Activated naive CD4-positive, alpha-beta T cell treated with anti-CD3 and anti-CD28 coated beads, Interleukin-2, amount 50 U/mL, for 24 hours (primary cell): ENCODE measurements at regions not wholly inside any gene's neighbourhood (a gene's known extent, or its start where the extent isn't known, plus 50 kb on each side); places are given as distances from the start of the nearest gene placed in this dataset.
"Not testable (repeated sequence)": the region's sequence is repeated elsewhere in the genome, so short reads cannot be mapped to it uniquely, and the experiment has no call there.

Source experiments
- H3K27ac Mint-ChIP-seq: one replicate; pipeline ENCODE4 v1.8.0; 2021; ENCODE audit warnings: mild to moderate bottlenecking, mixed read lengths
- H3K27me3 Mint-ChIP-seq: one replicate; pipeline ENCODE4 v1.8.0; 2021; ENCODE audit warnings: mixed read lengths
- H3K36me3 Mint-ChIP-seq: one replicate; pipeline ENCODE4 v1.8.0; 2021; ENCODE audit warnings: mixed read lengths
- H3K4me1 Mint-ChIP-seq: one replicate; pipeline ENCODE4 v1.8.0; 2021; ENCODE audit warnings: mixed read lengths
- H3K4me3 Mint-ChIP-seq: one replicate; pipeline ENCODE4 v1.8.0; 2021; ENCODE audit warnings: mild to moderate bottlenecking, mixed read lengths
- H3K9me3 Mint-ChIP-seq: one replicate; pipeline ENCODE4 v1.8.0; 2021; ENCODE audit warnings: mixed read lengths

DNA sequence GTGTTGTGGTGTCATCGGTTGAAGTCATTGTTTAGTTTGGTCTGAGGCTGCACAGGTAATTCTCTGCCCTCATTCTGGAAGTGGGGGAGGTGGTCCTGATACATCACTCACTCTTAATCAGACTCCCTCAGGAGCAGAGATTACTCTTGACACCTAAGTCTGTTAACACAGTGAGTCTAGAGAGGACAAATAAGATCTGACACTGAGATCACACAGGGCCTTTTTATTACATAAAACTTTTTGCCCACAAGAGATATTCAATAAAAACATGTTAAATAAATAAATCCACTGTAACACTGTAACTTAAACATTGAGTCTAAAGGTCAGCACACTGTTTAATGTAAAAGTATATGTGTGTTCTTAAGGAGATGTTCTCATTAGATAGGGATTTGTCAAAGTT is 57.1 kb upstream of the MBNL1 start:
- no peak overlapping the region for H3K4me3 Mint-ChIP-seq
- H3K27ac Mint-ChIP-seq: peak overlapping the region; percentile 83
- H3K4me1 Mint-ChIP-seq: peaks cover 86% of the 10 kb centered on the region
- H3K36me3 Mint-ChIP-seq: peaks cover 1% of the 10 kb centered on the region
- H3K27me3 Mint-ChIP-seq: no peaks in the 10 kb centered on the region
- peaks cover 4% of the 10 kb centered on the region for H3K9me3 Mint-ChIP-seq

DNA sequence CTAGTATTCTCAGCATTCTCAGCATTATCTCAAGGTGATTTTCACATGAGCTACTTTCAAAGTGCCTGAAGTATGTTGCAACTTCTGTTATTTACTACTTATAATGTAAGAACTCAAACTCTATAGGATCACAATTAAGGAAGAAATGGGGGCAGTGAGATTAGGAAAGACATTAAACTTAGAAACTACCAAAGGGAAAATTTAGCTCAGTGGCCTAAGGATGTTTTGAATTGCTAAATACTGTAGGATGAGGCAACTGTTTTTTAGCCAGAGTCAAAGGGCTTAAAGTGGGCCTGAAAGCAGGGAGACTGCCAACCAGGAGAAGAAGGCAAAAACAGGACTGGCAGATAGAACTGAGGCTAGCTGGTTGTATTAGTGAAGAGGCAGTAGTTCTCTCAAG is 55.5 kb upstream of the MBNL1 start:
- H3K27ac Mint-ChIP-seq: peak overlapping the region; percentile 57
- H3K4me3 Mint-ChIP-seq: no peak overlapping the region
- peaks cover 78% of the 10 kb centered on the region for H3K4me1 Mint-ChIP-seq
- no peaks in the 10 kb centered on the region for H3K9me3 Mint-ChIP-seq
- H3K27me3 Mint-ChIP-seq: no peaks in the 10 kb centered on the region
- peaks cover 1% of the 10 kb centered on the region for H3K36me3 Mint-ChIP-seq

DNA sequence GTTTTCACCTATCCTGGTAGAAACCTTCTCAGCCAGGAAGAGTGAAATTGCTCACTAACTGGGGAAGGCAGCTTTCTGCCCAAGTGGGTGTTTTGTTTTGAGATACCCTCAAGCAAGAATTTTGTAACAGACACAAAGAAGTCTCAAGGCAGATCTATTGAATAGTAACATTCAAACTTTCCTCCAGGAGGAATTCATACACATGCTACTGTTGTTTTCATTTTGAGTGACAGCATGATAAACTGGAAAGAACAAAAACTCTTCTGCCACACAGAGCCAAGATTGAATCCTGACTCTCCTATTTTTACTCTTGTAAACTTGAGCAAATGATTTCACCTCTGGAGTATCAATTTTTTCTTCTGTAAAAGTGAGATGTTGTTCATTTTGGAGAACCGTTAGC is 54.8 kb upstream of the MBNL1 start:
- H3K9me3 Mint-ChIP-seq: no peaks in the 10 kb centered on the region
- H3K4me3 Mint-ChIP-seq: peak overlapping the region; percentile 34
- H3K27ac Mint-ChIP-seq: peak overlapping the region; percentile 57
- H3K27me3 Mint-ChIP-seq: no peaks in the 10 kb centered on the region
- H3K4me1 Mint-ChIP-seq: peaks cover 78% of the 10 kb centered on the region
- peaks cover 2% of the 10 kb centered on the region for H3K36me3 Mint-ChIP-seq

DNA sequence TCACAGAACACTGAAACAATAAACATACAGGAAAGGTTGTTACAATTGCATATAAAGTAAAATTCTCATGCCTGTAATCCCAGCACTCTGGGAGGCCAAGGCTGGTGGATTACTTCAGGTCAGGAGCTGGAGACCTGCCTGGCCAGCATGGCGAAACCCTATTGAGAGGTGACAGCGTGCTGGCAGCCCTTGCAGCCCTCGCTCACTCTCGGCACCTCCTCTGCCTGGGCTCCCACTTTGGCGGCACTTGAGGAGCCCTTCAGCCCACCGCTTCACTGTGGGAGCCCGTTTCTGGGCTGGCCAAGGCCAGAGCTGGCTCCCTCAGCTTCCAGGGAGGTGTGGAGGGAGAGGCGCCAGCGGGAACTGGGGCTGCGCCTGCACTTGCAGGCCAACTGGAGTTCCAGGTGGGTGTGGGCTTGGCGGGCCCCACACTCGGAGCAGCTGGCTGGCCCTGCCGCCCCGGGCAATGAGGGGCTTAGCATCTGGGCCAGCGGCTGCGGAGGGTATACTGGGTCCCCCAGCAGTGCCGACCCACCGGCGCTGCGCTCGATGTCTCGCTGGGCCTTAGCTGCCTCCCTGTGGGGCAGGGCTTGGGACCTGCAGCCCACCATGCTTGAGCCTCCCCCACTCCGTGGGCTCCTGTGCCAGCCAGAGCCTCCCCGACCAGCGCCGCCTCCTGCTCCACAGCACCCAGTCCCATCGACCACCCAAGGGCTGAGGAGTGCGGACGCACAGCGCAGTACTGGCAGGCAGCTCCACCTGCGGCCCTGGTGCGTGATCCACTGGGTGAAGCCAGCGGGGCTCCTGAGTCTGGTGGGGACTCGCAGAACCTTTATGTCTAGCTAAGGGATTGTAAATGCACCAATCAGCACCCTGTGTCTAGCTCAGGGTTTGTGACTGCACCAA is 51.5 kb upstream of the MBNL1 start:
- H3K4me3 Mint-ChIP-seq: peak overlapping the region; percentile 71
- peaks cover 80% of the 10 kb centered on the region for H3K4me1 Mint-ChIP-seq

DNA sequence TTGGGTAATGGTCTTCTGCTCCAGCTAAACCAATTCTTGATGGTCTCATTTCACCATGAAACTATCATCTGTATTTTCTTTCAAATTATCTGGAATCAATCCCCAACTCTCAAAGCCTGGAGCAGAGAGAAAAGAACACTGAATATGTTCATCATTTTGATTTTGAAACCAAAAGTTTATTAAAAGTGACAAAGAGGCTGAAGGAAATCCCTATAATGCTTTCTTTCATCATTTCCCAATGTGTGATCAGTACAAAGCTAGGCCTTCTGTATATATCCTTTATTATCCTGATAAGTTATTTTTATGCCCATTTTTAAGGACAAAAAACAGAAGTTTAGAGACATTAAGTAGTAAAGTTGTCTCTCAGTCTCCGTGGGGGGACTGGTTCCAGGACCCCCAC is 50.1 kb upstream of the MBNL1 start:
- Mint-ChIP-seq H3K36me3 (peaks cover 2% of the 10 kb centered on the region), H3K27me3 (no peaks in the 10 kb centered on the region), H3K4me3 (peak overlapping the region; percentile 93), H3K27ac (peak overlapping the region; percentile 100), H3K9me3 (no peaks in the 10 kb centered on the region), H3K4me1 (peaks cover 82% of the 10 kb centered on the region)

More for the DNA sequence above, 51.5 kb upstream of the MBNL1 start:
- H3K9me3 Mint-ChIP-seq, H3K27me3 Mint-ChIP-seq, H3K36me3 Mint-ChIP-seq: not testable (repeated sequence)
- peak overlapping the region; percentile 20 for H3K27ac Mint-ChIP-seq
